A549 (cell line): ENCODE measurements at regions not wholly inside any gene's neighbourhood (a gene's known extent, or its start where the extent isn't known, plus 50 kb on each side); places are given as distances from the start of the nearest gene placed in this dataset.

Source experiments
- BHLHE40 ChIP-seq: IDR thresholded peaks from 2 replicates; pipeline ENCODE4 v1.6.1; 2012; ENCODE audit warnings: low read depth, low read length, inconsistent platforms
- CEBPB ChIP-seq, 2 experiments: fragments of >200 bp in 1 of 2; sonication (Bioruptor Twin) in 1 of 2; formaldehyde crosslinking in 1 of 2; IDR thresholded peaks; 2 replicates each; pipeline ENCODE4 v1.6.1; 2012 to 2016
- CHD4 ChIP-seq: fragments of 200-600 bp; sonication (generic); IDR thresholded peaks from 2 replicates; pipeline ENCODE4 v1.6.1; 2016; ENCODE audit warnings: antibody characterized with exemption, mild to moderate bottlenecking, borderline replicate concordance
- FOSL2 ChIP-seq, 2 experiments: fragments of 450-650 bp in 1 of 2; fragments of >200 bp in 1 of 2; sonication (Bioruptor Twin) in 1 of 2; formaldehyde crosslinking; IDR thresholded peaks; 2 replicates each; pipeline versions ENCODE4 v1.5.0 to v1.6.1; 2016 to 2020; ENCODE audit warnings: mild to moderate bottlenecking in 1 of 2, moderate library complexity in 1 of 2
- HMGXB4 ChIP-seq: fragments of 250-450 bp; sonication (Bioruptor Pico); IDR thresholded peaks from 2 replicates; pipeline ENCODE4 v1.5.0; 2021; ENCODE audit warnings: mild to moderate bottlenecking, moderate library complexity, borderline replicate concordance
- JUN ChIP-seq, 2 experiments: fragments of >200 bp; sonication (Bioruptor Twin); formaldehyde crosslinking; IDR thresholded peaks; 2 replicates in 1 of 2; 3 replicates in 1 of 2; pipeline ENCODE4 v1.6.1; 2016 to 2017
- POLR2A ChIP-seq: IDR thresholded peaks from 2 replicates; pipeline ENCODE4 v1.6.1; 2012; ENCODE audit warnings: mild to moderate bottlenecking, low read length
- RAD21 ChIP-seq, 2 experiments: fragments of >200 bp in 1 of 2; sonication (Bioruptor Twin) in 1 of 2; formaldehyde crosslinking in 1 of 2; IDR thresholded peaks in 1 of 2; conservative IDR thresholded peaks in 1 of 2; 2 replicates in 1 of 2; 3 replicates in 1 of 2; pipeline ENCODE4 v1.6.1; 2012 to 2018; ENCODE audit warnings: inconsistent platforms in 1 of 2
- RFX5 ChIP-seq: fragments of 450-650 bp; IDR thresholded peaks from 2 replicates; pipeline ENCODE4 v1.7.1; 2014; ENCODE audit warnings: antibody characterized with exemption, mild to moderate bottlenecking, moderate library complexity
- TF ChIP-seq, protein P1 (sequence below): fragments of >200 bp; sonication (Bioruptor Twin); formaldehyde crosslinking; IDR thresholded peaks from 3 replicates; pipeline ENCODE4 v1.5.1; 2016
- TF ChIP-seq, protein P2 (sequence below): fragments of 200-600 bp; sonication (generic); IDR thresholded peaks from 2 replicates; pipeline ENCODE4 v1.6.1; 2016; ENCODE audit warnings: antibody characterized with exemption, mild to moderate bottlenecking, moderate library complexity
- TF ChIP-seq, protein P3 (sequence below): IDR thresholded peaks from 2 replicates; pipeline ENCODE4 v1.6.1; 2012; ENCODE audit warnings: low read depth, borderline replicate concordance

DNA sequence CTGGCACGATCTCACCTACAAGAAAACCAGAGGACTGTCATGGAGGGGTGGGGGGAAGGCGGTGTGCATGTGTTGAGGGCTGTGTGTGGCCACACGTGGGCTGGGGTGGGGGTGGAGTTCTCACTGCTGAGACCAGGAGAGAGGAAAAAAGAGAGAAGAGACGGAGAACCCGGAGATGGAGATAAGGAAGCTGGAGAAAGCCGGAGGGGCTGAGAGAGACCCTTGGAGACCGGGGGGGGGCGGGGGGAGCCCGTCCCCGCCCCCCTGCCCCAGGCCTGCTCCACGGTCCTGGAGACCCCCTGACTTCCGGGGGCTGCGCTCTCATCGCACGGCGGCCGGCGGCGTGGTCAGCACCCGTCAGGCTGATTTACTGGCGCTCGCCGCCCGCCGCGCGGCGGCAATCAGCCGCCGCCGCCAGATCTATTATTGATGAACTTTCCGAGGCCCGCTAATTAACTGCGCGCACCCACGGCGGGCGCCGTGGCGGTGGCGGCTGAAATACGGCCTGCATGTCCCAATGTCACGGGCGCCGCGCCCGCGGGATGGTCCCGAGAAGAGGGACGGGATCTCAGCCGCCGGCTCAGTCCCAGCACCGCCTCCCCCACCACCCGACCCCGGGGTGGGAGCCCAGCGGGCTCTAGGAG lies 187.4 kb downstream of the MN1 start:
- no peak for TF ChIP-seq POLR2A
- TF ChIP-seq, protein P1, sequence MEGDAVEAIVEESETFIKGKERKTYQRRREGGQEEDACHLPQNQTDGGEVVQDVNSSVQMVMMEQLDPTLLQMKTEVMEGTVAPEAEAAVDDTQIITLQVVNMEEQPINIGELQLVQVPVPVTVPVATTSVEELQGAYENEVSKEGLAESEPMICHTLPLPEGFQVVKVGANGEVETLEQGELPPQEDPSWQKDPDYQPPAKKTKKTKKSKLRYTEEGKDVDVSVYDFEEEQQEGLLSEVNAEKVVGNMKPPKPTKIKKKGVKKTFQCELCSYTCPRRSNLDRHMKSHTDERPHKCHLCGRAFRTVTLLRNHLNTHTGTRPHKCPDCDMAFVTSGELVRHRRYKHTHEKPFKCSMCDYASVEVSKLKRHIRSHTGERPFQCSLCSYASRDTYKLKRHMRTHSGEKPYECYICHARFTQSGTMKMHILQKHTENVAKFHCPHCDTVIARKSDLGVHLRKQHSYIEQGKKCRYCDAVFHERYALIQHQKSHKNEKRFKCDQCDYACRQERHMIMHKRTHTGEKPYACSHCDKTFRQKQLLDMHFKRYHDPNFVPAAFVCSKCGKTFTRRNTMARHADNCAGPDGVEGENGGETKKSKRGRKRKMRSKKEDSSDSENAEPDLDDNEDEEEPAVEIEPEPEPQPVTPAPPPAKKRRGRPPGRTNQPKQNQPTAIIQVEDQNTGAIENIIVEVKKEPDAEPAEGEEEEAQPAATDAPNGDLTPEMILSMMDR = no peak
- TF ChIP-seq CHD4 = no peak
- TF ChIP-seq RFX5 = no peak
- no peak for TF ChIP-seq CEBPB (IDR thresholded peaks at IDR 0.05)
- no peak for TF ChIP-seq JUN (IDR thresholded peaks at IDR 0.05)
- TF ChIP-seq HMGXB4 = no peak
- TF ChIP-seq, protein P2, sequence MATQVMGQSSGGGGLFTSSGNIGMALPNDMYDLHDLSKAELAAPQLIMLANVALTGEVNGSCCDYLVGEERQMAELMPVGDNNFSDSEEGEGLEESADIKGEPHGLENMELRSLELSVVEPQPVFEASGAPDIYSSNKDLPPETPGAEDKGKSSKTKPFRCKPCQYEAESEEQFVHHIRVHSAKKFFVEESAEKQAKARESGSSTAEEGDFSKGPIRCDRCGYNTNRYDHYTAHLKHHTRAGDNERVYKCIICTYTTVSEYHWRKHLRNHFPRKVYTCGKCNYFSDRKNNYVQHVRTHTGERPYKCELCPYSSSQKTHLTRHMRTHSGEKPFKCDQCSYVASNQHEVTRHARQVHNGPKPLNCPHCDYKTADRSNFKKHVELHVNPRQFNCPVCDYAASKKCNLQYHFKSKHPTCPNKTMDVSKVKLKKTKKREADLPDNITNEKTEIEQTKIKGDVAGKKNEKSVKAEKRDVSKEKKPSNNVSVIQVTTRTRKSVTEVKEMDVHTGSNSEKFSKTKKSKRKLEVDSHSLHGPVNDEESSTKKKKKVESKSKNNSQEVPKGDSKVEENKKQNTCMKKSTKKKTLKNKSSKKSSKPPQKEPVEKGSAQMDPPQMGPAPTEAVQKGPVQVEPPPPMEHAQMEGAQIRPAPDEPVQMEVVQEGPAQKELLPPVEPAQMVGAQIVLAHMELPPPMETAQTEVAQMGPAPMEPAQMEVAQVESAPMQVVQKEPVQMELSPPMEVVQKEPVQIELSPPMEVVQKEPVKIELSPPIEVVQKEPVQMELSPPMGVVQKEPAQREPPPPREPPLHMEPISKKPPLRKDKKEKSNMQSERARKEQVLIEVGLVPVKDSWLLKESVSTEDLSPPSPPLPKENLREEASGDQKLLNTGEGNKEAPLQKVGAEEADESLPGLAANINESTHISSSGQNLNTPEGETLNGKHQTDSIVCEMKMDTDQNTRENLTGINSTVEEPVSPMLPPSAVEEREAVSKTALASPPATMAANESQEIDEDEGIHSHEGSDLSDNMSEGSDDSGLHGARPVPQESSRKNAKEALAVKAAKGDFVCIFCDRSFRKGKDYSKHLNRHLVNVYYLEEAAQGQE = no peak
- TF ChIP-seq, protein P3, sequence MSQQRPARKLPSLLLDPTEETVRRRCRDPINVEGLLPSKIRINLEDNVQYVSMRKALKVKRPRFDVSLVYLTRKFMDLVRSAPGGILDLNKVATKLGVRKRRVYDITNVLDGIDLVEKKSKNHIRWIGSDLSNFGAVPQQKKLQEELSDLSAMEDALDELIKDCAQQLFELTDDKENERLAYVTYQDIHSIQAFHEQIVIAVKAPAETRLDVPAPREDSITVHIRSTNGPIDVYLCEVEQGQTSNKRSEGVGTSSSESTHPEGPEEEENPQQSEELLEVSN = no peak
- no peak for TF ChIP-seq RAD21 (conservative IDR thresholded peaks at IDR 0.05 in 1 of 2, IDR thresholded peaks at IDR 0.05 in 1 of 2)
- TF ChIP-seq FOSL2 (IDR thresholded peaks at IDR 0.05) = no peak
- TF ChIP-seq FOSL2 (CRISPR knock-in tag; IDR thresholded peaks at IDR 0.05) = no peak
- no peak for TF ChIP-seq BHLHE40
